ENCODE measurements at regions not wholly inside any gene's neighbourhood (a gene's known extent, or its start where the extent isn't known, plus 50 kb on each side); places are given as distances from the start of the nearest gene placed in this dataset.

DNA sequence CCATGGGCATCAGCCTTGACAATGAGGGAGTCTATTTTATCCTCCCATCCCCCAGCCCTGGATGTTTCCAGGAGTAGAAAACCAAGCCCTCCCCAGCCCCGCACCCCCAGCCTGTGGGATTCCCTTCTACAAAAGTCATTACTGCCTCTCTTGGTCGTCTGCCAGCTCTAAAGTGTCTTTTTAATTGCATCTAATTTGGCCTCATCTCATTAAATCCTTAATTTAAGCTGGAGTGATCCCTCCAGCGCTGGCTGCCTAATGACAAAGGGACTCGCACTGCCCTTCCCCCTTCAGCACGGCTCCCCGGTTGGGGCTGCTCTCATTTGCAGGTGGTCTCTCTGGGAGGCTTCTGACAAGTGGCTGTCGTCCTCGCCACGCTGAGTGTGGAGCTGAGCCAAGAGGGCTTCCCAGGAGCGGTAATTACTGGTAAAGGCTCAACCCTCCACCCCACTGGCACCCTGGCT, 107.9 kb upstream of the ALDH1B1 start:
- no peak overlapping the region for H2AFZ ChIP-seq (ENCODE audit: low read length)
- no peaks in the 10 kb centered on the region for H3K4me1 ChIP-seq (ENCODE audit: low read length)
- H3F3A ChIP-seq (ENCODE audit: insufficient read depth, low read length), result no peaks in the 10 kb centered on the region
- H3K4me2 ChIP-seq (ENCODE audit: low read depth, low read length), result no peak overlapping the region
- no peak overlapping the region for H3K27ac ChIP-seq (ENCODE audit: low read length)
- no peaks in the 10 kb centered on the region for H3K9me2 ChIP-seq (replicated peaks; ENCODE audit: insufficient read depth, low read length)
- DNase-seq, result no peak
- H3K9ac ChIP-seq (ENCODE audit: low read length), result no peak overlapping the region
- no peaks in the 10 kb centered on the region for H4K20me1 ChIP-seq (ENCODE audit: insufficient read depth, low read length)
- H3K36me3 ChIP-seq (replicated peaks; ENCODE audit: insufficient read depth, low read length), result no peaks in the 10 kb centered on the region
- TF ChIP-seq, protein P1, sequence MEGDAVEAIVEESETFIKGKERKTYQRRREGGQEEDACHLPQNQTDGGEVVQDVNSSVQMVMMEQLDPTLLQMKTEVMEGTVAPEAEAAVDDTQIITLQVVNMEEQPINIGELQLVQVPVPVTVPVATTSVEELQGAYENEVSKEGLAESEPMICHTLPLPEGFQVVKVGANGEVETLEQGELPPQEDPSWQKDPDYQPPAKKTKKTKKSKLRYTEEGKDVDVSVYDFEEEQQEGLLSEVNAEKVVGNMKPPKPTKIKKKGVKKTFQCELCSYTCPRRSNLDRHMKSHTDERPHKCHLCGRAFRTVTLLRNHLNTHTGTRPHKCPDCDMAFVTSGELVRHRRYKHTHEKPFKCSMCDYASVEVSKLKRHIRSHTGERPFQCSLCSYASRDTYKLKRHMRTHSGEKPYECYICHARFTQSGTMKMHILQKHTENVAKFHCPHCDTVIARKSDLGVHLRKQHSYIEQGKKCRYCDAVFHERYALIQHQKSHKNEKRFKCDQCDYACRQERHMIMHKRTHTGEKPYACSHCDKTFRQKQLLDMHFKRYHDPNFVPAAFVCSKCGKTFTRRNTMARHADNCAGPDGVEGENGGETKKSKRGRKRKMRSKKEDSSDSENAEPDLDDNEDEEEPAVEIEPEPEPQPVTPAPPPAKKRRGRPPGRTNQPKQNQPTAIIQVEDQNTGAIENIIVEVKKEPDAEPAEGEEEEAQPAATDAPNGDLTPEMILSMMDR (IDR thresholded peaks at IDR 0.05; ENCODE audit: low read length), result no peak
- TF ChIP-seq EZH2 (optimal IDR thresholded peaks at IDR 0.05; ENCODE audit: low read depth, low read length), result no peak
- TF ChIP-seq EZH2phosphoT487 (IDR thresholded peaks at IDR 0.05; ENCODE audit: low read length), result no peak
- no peak overlapping the region for H3K4me3 ChIP-seq (ENCODE audit: low read length)
- H3K79me2 ChIP-seq (ENCODE audit: low read length), result no peaks in the 10 kb centered on the region
- H3K27me3 ChIP-seq (replicated peaks; ENCODE audit: insufficient read depth, low read length), result no peaks in the 10 kb centered on the region
- H3K9me3 ChIP-seq (replicated peaks; ENCODE audit: insufficient read depth, low read length), result no peaks in the 10 kb centered on the region

DNA sequence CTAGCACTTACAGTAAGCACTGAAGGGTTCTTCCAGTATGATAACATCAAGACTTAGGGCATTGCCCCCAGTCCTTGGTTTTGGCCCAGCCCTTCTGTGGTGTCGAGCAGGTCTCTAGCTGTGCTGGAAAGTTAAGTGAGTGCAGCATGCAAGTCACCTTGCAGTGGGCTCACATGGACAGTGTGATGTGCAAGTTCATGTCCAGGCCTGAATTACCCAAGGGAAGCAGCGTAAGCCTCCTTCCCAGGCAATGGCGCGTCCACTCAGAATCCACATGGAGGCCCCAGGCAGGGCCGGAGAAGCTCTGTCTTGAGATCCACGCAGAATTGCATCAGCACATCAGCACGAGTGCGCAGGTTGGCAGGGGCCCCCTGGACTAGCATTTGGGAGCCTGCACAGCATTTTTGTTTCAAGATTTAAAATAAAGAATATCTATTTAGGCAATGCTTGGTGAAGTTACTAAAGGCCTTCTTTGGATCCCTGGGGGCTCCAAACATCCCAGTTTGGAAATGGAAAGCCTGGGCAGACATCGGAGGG, 108.4 kb upstream of the ALDH1B1 start:
- no peaks in the 10 kb centered on the region for H3K9me3 ChIP-seq (replicated peaks; ENCODE audit: insufficient read depth, low read length)
- no peak overlapping the region for H3K27ac ChIP-seq (ENCODE audit: low read length)
- no peaks in the 10 kb centered on the region for H4K20me1 ChIP-seq (ENCODE audit: insufficient read depth, low read length)
- no peak overlapping the region for H3K9ac ChIP-seq (ENCODE audit: low read length)
- no peaks in the 10 kb centered on the region for H3F3A ChIP-seq (ENCODE audit: insufficient read depth, low read length)
- no peaks in the 10 kb centered on the region for H3K79me2 ChIP-seq (ENCODE audit: low read length)
- TF ChIP-seq EZH2phosphoT487 (IDR thresholded peaks at IDR 0.05; ENCODE audit: low read length), result no peak
- TF ChIP-seq EZH2 (optimal IDR thresholded peaks at IDR 0.05; ENCODE audit: low read depth, low read length), result no peak
- TF ChIP-seq, protein P1 (IDR thresholded peaks at IDR 0.05; ENCODE audit: low read length), result no peak
- H2AFZ ChIP-seq (ENCODE audit: low read length), result no peak overlapping the region
- H3K27me3 ChIP-seq (replicated peaks; ENCODE audit: insufficient read depth, low read length), result no peaks in the 10 kb centered on the region
- H3K9me2 ChIP-seq (replicated peaks; ENCODE audit: insufficient read depth, low read length), result no peaks in the 10 kb centered on the region
- no peak overlapping the region for H3K4me3 ChIP-seq (ENCODE audit: low read length)
- no peaks in the 10 kb centered on the region for H3K4me1 ChIP-seq (ENCODE audit: low read length)
- no peak overlapping the region for H3K4me2 ChIP-seq (ENCODE audit: low read depth, low read length)
- no peaks in the 10 kb centered on the region for H3K36me3 ChIP-seq (replicated peaks; ENCODE audit: insufficient read depth, low read length)
- no peak for DNase-seq

DNA sequence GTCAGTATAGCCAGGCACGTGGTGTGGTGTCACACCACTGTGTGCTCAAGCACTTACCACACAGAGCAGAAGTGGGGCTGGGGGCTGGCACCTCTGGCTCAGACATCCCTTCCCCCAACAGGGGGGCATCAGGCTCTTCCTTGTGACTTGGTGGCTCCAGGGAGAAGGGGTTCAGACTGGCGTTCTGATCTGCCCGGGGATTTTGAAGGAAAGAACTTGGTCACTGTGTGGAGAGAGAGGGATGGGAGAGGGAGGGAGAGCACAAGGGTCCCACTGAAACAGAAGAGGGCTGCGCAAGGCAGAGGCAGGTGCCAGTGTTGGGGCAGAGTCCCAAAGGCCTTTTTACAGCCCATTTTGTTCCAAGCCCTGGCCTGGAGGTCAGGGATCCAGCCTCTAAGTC, 109.7 kb upstream of the ALDH1B1 start:
- Histone ChIP-seq H3K36me3 (replicated peaks; ENCODE audit: insufficient read depth, low read length) (no peaks in the 10 kb centered on the region), H3K4me1 (ENCODE audit: low read length) (no peaks in the 10 kb centered on the region), H3K9me2 (replicated peaks; ENCODE audit: insufficient read depth, low read length) (no peaks in the 10 kb centered on the region), H3K27me3 (replicated peaks; ENCODE audit: insufficient read depth, low read length) (no peaks in the 10 kb centered on the region), H3F3A (ENCODE audit: insufficient read depth, low read length) (no peaks in the 10 kb centered on the region), H3K9ac (ENCODE audit: low read length) (no peak overlapping the region), H3K79me2 (ENCODE audit: low read length) (no peaks in the 10 kb centered on the region), H4K20me1 (ENCODE audit: insufficient read depth, low read length) (no peaks in the 10 kb centered on the region), H3K9me3 (replicated peaks; ENCODE audit: insufficient read depth, low read length) (no peaks in the 10 kb centered on the region), H3K4me2 (ENCODE audit: low read depth, low read length) (no peak overlapping the region), H3K4me3 (ENCODE audit: low read length) (no peak overlapping the region), H3K27ac (ENCODE audit: low read length) (no peak overlapping the region), H2AFZ (ENCODE audit: low read length) (no peak overlapping the region)
- DNase-seq, result no peak
- TF ChIP-seq EZH2 (optimal IDR thresholded peaks at IDR 0.05; ENCODE audit: low read depth, low read length) (no peak), EZH2phosphoT487 (IDR thresholded peaks at IDR 0.05; ENCODE audit: low read length) (no peak)
- TF ChIP-seq, protein P1 (IDR thresholded peaks at IDR 0.05; ENCODE audit: low read length), result no peak

Data from MM.1S (cell line).